NCI-H460 (cell line): ENCODE measurements at regions not wholly inside any gene's neighbourhood (a gene's known extent, or its start where the extent isn't known, plus 50 kb on each side); places are given as distances from the start of the nearest gene placed in this dataset.
"Not testable (repeated sequence)": the region's sequence is repeated elsewhere in the genome, so short reads cannot be mapped to it uniquely, and the experiment has no call there.

Experiments
- DNase-seq: peaks from one replicate; pipeline ENCODE4 v3.0.0-alpha.2; 2016; ENCODE audit warnings: low read depth; ENCODE audit errors: extremely low read depth

GRCh38 chr7:8314566-8314965 is 52.6 kb upstream of the ICA1 start:
- DNase-seq, result no peak

DNA sequence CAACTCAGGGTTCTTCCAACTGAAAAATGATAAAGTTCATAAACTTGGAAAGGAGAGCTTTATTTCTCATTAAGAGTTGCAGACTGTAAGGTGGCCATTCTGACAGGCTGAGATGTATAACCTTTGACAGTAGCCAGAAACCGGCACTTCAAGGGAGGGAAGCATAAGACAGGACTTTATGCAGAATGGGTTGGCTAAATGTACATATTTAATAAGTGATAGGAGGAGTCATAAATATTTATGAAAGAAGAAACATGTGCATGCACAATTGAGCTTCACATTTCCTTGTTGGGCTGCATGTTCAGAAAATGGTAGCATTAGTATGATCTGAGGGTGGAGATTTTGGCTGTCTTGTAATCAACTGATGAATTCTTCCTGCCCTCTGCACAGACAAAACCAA is 57.1 kb upstream of the ICA1 start:
- DNase-seq, result no peak

GRCh38 chr7:8320174-8320573 is 58.2 kb upstream of the ICA1 start:
- DNase-seq, result no peak

DNA sequence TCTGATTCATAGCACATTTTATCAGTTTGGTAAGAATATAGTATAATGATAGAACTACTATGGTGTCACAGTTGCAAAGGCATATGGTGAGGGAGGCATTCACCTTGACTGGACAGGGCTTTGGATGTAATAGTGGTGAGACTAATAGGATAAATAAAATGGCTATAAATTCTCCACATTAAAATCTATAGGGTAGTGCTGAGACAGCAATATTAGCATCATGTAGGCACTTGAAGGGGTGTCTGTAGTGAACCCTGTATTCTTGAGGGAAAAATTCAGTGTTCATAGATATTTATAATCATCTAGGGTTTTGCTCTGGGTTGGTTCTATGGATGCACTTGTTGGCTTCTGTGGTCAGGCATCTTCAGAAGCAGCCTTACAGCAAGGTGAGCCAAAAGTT is 59.3 kb upstream of the ICA1 start:
- no peak for DNase-seq

GRCh38 chr7:8322667-8323066 is 60.7 kb upstream of the ICA1 start:
- no peak for DNase-seq

- no peak for DNase-seq
Observed at GRCh38 chr7:8325067-8325466, 63.1 kb upstream of the ICA1 start.

- no peak for DNase-seq
Observed at GRCh38 chr7:8327199-8327598, 65.2 kb upstream of the ICA1 start.

DNA sequence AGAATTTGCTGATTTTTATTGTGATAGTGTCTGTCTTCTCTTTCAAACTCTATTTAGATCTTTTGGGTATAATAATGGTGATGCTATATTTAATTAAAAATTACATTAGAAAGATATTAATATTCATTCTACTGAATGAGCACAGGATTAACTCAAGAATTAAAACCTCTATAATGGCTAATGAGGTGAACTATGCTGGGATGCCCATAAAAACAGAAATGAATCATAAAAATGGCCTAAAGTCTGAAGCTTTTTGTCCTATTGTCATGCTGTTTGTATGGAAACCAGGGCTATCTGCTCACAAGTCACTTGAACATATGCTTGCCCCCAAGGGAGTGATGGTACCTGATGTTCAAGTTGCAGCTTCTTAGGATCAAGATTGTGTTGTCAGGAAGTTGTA is 76.2 kb upstream of the ICA1 start:
- no peak for DNase-seq

- DNase-seq, result no peak
Observed at GRCh38 chr7:8343556-8343955, 81.6 kb upstream of the ICA1 start.

GRCh38 chr7:8347395-8347794 is 85.4 kb upstream of the ICA1 start:
- DNase-seq, result not testable (repeated sequence)

- not testable (repeated sequence) for DNase-seq
Observed at GRCh38 chr7:8351654-8352053, 81.8 kb upstream of the NXPH1 start.

DNA sequence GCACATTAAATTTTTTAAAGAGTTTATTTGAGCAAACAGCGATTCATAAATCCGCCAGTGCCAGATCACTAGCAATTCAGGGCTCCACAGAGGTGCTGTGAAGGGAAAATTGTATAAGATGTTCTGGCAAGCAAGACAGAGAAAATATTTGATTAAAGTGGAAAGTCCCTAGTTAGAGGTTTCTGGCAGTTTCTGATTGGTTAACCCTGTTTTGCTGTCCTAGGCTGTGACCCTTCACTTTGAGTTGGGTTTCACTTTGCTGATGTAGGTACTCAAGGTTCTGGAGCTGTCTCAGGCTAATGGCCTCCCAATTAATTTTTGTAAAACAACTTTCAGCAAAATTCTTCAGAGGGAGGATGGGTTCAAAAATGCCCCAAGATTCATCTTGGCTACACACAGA is 79.4 kb upstream of the NXPH1 start:
- no peak for DNase-seq

DNA sequence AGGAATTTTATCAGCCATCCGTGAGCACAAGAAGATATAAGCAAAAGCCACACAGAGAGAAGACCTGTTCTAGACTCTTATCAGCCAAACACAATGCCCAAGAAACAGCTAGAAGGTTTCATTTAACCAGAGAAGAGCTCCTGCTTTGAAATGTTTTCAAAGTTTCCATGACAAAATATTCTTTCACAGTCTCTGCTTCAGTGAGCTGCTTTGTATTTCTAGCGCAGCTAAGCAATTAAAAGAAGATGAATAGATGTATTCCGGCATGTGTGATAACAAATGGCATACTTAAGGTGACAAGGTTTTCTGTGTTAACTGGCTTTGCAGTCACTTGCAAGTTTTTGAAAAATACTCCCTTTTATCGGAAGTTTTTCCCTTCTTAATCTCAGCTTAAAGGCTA is 78.9 kb upstream of the NXPH1 start:
- DNase-seq, result no peak

GRCh38 chr7:8356071-8356470 is 77.3 kb upstream of the NXPH1 start:
- DNase-seq, result no peak

DNA sequence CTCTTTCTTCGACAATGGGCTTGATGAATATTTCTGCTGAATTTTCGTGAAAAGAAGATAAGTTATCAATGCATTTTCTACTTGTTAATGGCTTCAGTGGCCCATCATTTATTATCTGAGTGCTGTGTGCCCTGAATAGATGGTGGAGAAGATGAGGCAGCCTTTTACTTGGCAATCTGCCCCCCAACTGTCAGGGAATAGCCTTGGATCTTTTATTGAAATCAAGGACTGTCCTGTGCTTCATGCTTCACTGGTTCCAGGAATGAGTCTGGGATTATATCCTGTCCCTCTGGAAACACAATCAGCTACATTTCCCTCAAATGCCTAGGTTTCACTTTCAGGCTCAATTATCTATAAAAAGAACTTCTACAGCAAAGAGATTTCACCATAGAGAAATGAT is 75.9 kb upstream of the NXPH1 start:
- no peak for DNase-seq

GRCh38 chr7:8360564-8361153 is 72.8 kb upstream of the NXPH1 start:
- DNase-seq, result no peak

GRCh38 chr7:8362723-8363369 is 70.6 kb upstream of the NXPH1 start:
- DNase-seq, result no peak

DNA sequence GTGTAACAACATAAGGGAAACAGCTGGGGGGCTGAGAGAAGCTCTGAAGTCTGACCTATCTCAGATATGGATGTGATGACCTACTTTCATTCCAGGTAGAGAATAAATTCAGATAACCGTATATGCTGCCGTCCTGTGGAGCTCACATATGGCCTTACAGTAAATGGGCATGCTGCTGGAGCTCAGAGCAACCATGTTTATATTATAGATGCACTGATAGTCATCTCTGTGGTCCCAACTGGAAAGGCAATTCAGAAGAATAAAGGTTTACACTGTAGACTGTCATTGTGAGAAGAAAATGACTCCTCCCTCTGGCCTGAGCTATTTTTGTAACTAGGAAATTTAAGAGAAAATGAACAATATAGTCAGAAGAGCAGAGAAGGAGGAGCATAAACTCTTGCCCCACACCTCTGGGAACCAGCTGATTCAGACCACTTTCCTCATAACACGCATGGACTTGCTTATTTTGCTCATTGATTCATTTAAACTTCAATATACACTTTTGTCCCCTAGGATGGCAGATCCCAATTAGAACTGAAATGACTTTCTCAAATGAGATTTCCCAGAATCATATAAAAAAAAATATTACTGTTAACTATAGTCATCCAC is 69.9 kb upstream of the NXPH1 start:
- no peak for DNase-seq

GRCh38 chr7:8365499-8366110 is 67.8 kb upstream of the NXPH1 start:
- peak; percentile 56 for DNase-seq

DNA sequence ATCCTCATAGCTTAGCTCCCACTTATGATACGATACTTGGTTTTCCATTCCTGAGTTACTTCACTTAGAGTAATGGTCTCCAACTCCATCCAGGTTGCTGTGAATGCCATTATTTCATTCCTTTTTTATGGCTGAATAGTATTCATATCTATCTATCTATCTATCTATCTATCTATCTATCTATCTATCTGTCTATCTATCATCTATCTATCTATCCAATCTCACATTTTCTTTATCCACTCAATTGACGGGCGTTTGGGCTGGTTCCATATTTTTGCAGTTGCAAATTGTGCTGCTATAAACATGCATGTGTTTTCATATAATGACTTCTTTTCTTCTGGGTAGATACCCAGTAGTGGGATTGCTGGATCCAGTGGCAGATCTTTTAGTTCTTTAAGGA is 65.4 kb upstream of the NXPH1 start:
- DNase-seq, result not testable (repeated sequence)

GRCh38 chr7:8371742-8372141 is 61.7 kb upstream of the NXPH1 start:
- DNase-seq, result no peak

DNA sequence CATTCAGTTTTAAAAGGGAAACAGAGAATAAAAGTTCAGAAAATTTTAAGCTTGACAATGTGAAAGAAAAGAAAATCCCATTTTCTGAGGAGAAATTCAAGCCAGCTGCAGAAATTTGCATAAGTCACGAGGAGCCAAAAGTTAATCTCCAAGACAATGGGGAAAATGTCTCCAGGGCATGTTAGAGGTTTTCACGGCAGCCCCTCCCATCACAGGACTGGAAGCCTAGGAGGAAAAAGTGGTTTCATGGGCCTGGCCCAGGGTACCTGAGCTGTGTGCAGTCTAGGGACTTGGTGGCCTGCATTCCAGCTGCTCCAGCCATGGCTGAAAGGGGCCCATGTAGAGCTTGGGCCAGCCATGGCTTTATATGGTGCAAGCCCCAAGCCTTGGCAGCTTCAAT is 59.6 kb upstream of the NXPH1 start:
- no peak for DNase-seq
